NB4 (cell line): ENCODE measurements at regions not wholly inside any gene's neighbourhood (a gene's known extent, or its start where the extent isn't known, plus 50 kb on each side); places are given as distances from the start of the nearest gene placed in this dataset.
"Not testable (repeated sequence)": the region's sequence is repeated elsewhere in the genome, so short reads cannot be mapped to it uniquely, and the experiment has no call there.

ENCODE experiments used
- DNase-seq: peaks from one replicate; pipeline ENCODE4 v3.0.0; 2010; ENCODE audit warnings: low read depth
- H3K4me3 ChIP-seq: one replicate; pipeline ENCODE4 v1.5.1; 2011; ENCODE audit warnings: mild to moderate bottlenecking, low read depth, low read length, moderate library complexity
- MYC ChIP-seq: IDR thresholded peaks from 2 replicates; pipeline ENCODE4 v1.6.1; 2011; ENCODE audit warnings: low read depth, low read length
- POLR2A ChIP-seq: IDR thresholded peaks from 2 replicates; pipeline ENCODE4 v1.6.1; 2011; ENCODE audit warnings: mild to moderate bottlenecking; ENCODE audit not compliant: insufficient read length; ENCODE audit errors: extremely low read depth
- TF ChIP-seq, protein P1 (sequence below): IDR thresholded peaks from 2 replicates; pipeline ENCODE4 v1.6.1; 2011; ENCODE audit warnings: low read depth, low read length
- TF ChIP-seq, protein P2 (sequence below): IDR thresholded peaks from one replicate; pipeline ENCODE4 v1.5.1; 2012; ENCODE audit warnings: low read depth, low read length

- H3K4me3 ChIP-seq: no peak overlapping the region
- no peak for TF ChIP-seq MYC
- TF ChIP-seq, protein P1, sequence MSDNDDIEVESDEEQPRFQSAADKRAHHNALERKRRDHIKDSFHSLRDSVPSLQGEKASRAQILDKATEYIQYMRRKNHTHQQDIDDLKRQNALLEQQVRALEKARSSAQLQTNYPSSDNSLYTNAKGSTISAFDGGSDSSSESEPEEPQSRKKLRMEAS: no peak
- TF ChIP-seq POLR2A: no peak
- TF ChIP-seq, protein P2, sequence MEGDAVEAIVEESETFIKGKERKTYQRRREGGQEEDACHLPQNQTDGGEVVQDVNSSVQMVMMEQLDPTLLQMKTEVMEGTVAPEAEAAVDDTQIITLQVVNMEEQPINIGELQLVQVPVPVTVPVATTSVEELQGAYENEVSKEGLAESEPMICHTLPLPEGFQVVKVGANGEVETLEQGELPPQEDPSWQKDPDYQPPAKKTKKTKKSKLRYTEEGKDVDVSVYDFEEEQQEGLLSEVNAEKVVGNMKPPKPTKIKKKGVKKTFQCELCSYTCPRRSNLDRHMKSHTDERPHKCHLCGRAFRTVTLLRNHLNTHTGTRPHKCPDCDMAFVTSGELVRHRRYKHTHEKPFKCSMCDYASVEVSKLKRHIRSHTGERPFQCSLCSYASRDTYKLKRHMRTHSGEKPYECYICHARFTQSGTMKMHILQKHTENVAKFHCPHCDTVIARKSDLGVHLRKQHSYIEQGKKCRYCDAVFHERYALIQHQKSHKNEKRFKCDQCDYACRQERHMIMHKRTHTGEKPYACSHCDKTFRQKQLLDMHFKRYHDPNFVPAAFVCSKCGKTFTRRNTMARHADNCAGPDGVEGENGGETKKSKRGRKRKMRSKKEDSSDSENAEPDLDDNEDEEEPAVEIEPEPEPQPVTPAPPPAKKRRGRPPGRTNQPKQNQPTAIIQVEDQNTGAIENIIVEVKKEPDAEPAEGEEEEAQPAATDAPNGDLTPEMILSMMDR: no peak
- DNase-seq: no peak
These were observed 316.1 kb upstream of the ZFP42 start for GRCh38 chr4:187679450-187679849.

- no peak for DNase-seq
- no peak overlapping the region for H3K4me3 ChIP-seq
- TF ChIP-seq MYC (no peak), POLR2A (no peak)
- TF ChIP-seq, protein P2: no peak
- TF ChIP-seq, protein P1: no peak
These were observed 310.3 kb upstream of the ZFP42 start for GRCh38 chr4:187685247-187685646.

DNA sequence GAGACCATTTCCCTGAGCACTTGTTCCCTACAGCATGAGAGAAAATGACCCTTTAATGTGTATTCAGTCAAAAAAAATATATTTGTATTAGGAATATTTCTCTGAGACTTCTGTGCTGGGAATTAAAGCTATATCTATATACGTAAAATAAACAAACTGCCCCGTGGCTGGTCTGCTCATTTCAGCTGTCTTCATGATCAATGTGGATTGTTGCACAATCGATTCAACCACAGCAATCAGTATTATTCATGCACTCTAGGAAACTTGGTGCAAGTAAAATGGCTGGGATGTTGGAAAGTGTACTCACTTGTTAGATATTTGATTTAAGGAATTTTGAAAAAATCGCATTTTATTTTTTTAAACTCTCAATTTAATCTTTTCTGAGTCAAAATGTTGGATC, 307.9 kb upstream of the ZFP42 start:
- no peak for DNase-seq
- H3K4me3 ChIP-seq: no peak overlapping the region
- TF ChIP-seq, protein P2: no peak
- TF ChIP-seq, protein P1: no peak
- TF ChIP-seq POLR2A: no peak
- no peak for TF ChIP-seq MYC

GRCh38 chr4:187692626-187693025, 302.9 kb upstream of the ZFP42 start:
- H3K4me3 ChIP-seq: no peak overlapping the region
- DNase-seq: no peak
- no peak for TF ChIP-seq POLR2A

- not testable (repeated sequence) for H3K4me3 ChIP-seq, DNase-seq
These were observed 300.0 kb upstream of the ZFP42 start for GRCh38 chr4:187695531-187695930.

DNA sequence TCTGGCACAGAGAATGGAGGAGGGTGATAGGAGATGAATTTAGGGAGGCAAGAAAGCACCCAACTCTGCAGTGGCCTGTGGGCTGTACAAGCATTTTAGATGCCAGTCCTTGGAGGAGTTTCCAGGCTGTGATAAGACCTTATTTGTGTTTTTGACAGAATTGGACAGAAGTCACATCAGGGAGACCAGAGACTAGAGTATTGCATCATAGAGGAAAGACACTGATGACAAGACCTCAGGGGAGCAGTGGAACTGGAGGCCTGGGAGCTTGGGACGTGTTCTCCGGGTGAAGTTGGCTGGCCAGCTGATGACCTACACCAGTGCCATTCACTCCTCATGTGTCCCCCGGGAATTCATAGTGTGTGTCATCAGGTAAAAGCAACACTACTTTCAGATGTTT, 284.0 kb upstream of the ZFP42 start:
- H3K4me3 ChIP-seq: no peak overlapping the region
- DNase-seq: peak; percentile 1
- TF ChIP-seq, protein P2: no peak
- TF ChIP-seq MYC (no peak), POLR2A (no peak)
- TF ChIP-seq, protein P1: no peak

- no peak overlapping the region for H3K4me3 ChIP-seq
- TF ChIP-seq, protein P1: no peak
- TF ChIP-seq POLR2A (no peak), MYC (no peak)
- TF ChIP-seq, protein P2: no peak
- no peak for DNase-seq
These were observed 280.6 kb upstream of the ZFP42 start for GRCh38 chr4:187714957-187715356.
